ENCODE measurements at regions not wholly inside any gene's neighbourhood (a gene's known extent, or its start where the extent isn't known, plus 50 kb on each side); places are given as distances from the start of the nearest gene placed in this dataset.
A peak's percentile ranks its signal among the peaks of the same experiment; 100 is the strongest.

DNA sequence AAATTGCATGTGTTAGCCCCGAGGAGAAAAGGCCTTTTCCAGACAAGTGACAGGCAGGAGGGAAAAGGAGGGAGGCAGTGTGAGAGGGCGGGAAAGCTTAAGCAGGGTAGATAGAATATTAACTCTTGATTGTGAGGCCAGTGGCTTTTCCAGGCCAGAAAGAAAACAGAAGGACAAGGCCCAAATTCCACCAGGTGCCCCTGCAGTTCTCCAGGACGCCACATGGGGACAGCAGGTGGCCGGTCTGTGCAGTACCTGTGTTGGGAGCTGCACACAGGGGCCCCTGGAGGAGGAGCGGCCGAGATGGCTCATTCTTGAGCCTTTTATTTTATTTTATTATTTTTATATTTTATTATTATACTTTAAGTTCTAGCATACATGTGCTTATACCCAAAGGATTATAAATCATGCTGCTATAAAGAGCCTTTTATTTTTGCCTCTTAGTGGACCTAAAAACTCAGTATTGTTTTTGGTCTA lies 141.3 kb upstream of the KLF14 start:
- Histone ChIP-seq H3K4me3 (no peak overlapping the region), H3K4me1 (peaks cover 0 to 38% (median 17%) of the 10 kb centered on the region in 4 donors), H3K9me3 (no peaks in the 10 kb centered on the region), H3K27ac (peak overlapping the region in 1 of 4 donors; percentile 54), H3K27me3 (no peaks in the 10 kb centered on the region), H3K36me3 (peaks cover 13 to 90% (median 37%) of the 10 kb centered on the region in 4 donors)
- ATAC-seq (ENCODE audit: low FRiP score in 2 of 2) (peak; percentile 66 to 84), DNase-seq (peak; percentile 44 to 74)
- WGBS, 2 donors, result 45 to 46% methylated on average over 6 of the region's 6 CpGs
- TF ChIP-seq CTCF (IDR thresholded peaks at IDR 0.05) (peak; percentile 56 to 85 (median 77)), POLR2AphosphoS5 (IDR thresholded peaks at IDR 0.05) (peak in 1 of 2 donors; percentile 28), POLR2A (IDR thresholded peaks at IDR 0.05) (no peak), EP300 (IDR thresholded peaks at IDR 0.05) (no peak)

DNA sequence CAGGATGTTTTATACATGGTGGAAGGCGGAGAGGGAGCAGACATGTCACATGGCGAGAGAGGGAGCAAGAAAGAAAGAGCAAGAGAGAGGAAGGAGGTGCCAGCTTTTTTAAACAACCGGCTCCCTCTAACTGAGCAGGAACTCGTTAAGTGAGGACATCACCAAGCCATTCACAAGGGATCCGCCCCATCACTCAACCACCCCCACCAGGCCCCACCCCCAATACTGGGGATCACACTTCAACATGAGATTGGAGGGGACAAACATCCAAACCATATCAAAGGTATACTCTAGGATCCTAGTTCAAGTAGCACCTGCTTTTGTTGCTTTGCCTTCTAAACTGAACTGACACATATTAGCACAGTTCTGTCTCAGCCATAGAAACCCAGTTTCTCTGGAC lies 141.9 kb upstream of the KLF14 start:
- DNase-seq (no peak), ATAC-seq (ENCODE audit: low FRiP score in 2 of 2) (no peak)
- 81 to 91% methylated on average over 5 of the region's 5 CpGs for WGBS, 2 donors
- H3K36me3 ChIP-seq, result peaks cover 13 to 90% (median 38%) of the 10 kb centered on the region in 4 donors
- no peaks in the 10 kb centered on the region for H3K9me3 ChIP-seq
- peak overlapping the region in 1 of 4 donors; percentile 36 for H3K27ac ChIP-seq
- no peaks in the 10 kb centered on the region for H3K27me3 ChIP-seq
- TF ChIP-seq CTCF (IDR thresholded peaks at IDR 0.05) (no peak), POLR2A (IDR thresholded peaks at IDR 0.05) (no peak), POLR2AphosphoS5 (IDR thresholded peaks at IDR 0.05) (no peak), EP300 (IDR thresholded peaks at IDR 0.05) (no peak)
- no peak overlapping the region for H3K4me3 ChIP-seq
- H3K4me1 ChIP-seq, result peaks cover under 1 to 44% (median 20%) of the 10 kb centered on the region in 4 donors

DNA sequence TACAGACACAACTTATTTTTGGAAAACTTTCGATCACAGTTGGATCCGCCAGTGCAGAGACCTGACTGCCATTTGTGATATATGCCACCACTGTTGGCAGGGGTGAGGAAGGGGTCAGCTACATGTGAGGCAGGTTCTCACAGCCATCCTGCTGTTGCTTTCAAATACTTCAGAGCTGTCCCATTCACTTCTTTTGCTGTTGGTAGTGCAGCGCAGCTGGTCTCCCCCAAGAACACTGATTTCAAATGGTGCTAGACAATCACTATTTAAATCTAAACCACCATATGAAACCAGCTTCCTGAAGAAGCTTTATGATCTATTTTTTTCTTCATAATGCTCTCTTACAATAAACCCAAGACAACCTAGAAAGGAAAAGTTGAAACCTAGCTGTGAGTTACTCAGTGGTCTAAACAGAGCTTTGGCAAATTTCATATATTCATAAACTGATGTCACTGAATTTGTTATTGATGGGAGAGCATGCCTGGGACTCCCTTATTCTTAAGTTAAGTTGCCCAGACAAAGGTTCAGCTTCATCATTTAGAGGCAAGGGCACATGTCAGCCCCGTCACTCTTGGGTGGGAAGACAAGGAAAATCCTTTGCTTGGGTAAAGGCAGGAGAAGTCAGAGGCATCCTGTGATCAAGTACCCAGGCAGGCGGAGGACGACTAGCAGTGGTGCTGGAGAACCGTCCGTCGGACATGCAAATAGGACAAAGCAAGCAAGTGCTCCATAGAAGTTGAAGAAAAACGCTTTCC lies 143.4 kb upstream of the KLF14 start:
- 94% methylated on average over 10 of the region's 10 CpGs for WGBS, 2 donors
- no peaks in the 10 kb centered on the region for H3K27me3 ChIP-seq
- H3K4me3 ChIP-seq, result no peak overlapping the region
- no peaks in the 10 kb centered on the region for H3K9me3 ChIP-seq
- TF ChIP-seq EP300 (IDR thresholded peaks at IDR 0.05) (no peak), POLR2AphosphoS5 (IDR thresholded peaks at IDR 0.05) (no peak), CTCF (IDR thresholded peaks at IDR 0.05) (no peak)
- no peak overlapping the region for H3K27ac ChIP-seq
- H3K4me1 ChIP-seq, result peaks cover 11 to 56% (median 27%) of the 10 kb centered on the region in 4 donors
- peaks cover 19 to 90% (median 43%) of the 10 kb centered on the region in 4 donors for H3K36me3 ChIP-seq
- no peak for DNase-seq
- no peak for ATAC-seq (ENCODE audit: low FRiP score in 2 of 2)

DNA sequence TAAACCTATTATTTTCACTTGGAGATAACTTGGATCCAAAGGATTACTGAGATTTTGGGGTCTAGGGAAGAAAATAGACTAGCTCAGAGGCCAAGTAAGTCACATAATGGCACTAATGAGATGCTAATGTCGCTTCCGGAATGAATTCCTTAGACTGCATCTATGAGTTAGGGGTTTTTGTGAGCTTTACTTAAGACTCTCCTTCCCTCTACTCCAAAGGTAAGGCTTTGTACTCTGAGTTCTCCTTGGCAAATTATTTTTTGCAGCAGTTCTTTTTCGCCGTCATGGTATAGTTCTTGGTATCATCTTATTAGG lies 143.9 kb upstream of the KLF14 start:
- Histone ChIP-seq H3K36me3 (peaks cover 23 to 90% (median 44%) of the 10 kb centered on the region in 4 donors), H3K27me3 (no peaks in the 10 kb centered on the region), H3K4me1 (peaks cover 11 to 59% (median 30%) of the 10 kb centered on the region in 4 donors), H3K27ac (no peak overlapping the region), H3K9me3 (no peaks in the 10 kb centered on the region), H3K4me3 (no peak overlapping the region)
- no peak for DNase-seq
- WGBS, 2 donors, result 94 to 100% methylated on average over 4 of the region's 4 CpGs
- no peak for TF ChIP-seq POLR2A (IDR thresholded peaks at IDR 0.05)
- no peak for TF ChIP-seq POLR2AphosphoS5 (IDR thresholded peaks at IDR 0.05)
- no peak for ATAC-seq (ENCODE audit: low FRiP score in 2 of 2)

DNA sequence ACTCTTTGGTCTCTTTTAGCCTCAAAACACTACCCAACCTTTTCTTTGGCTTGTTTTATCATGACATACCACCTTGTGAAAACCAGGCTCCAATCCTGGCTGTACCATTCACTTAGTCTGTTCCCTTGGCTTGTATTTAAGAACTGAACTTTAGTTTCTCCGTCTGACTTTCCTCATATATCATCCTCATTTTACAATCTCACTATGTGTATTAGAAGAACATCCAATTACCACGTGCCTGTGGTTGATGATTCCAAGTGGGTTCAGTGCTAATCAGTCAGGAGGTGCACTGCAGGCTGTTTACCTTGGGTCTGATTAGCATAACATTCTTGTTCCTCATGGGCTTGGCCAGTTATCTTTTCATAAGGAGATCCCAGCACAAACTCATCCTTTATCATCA lies 144.8 kb upstream of the KLF14 start:
- H3K4me3 ChIP-seq, result no peak overlapping the region
- H3K27ac ChIP-seq, result peak overlapping the region in 2 of 4 donors; percentile 30 to 91
- H3K36me3 ChIP-seq, result peaks cover 24 to 90% (median 47%) of the 10 kb centered on the region in 4 donors
- WGBS, 2 donors, result 81 to 82% methylated on average over 2 of the region's 2 CpGs
- H3K9me3 ChIP-seq, result no peaks in the 10 kb centered on the region
- H3K27me3 ChIP-seq, result no peaks in the 10 kb centered on the region
- TF ChIP-seq POLR2A (IDR thresholded peaks at IDR 0.05) (no peak), POLR2AphosphoS5 (IDR thresholded peaks at IDR 0.05) (no peak), CTCF (IDR thresholded peaks at IDR 0.05) (no peak), EP300 (IDR thresholded peaks at IDR 0.05) (no peak)
- DNase-seq (no peak), ATAC-seq (ENCODE audit: low FRiP score in 2 of 2) (no peak)
- peaks cover 11 to 61% (median 30%) of the 10 kb centered on the region in 4 donors for H3K4me1 ChIP-seq

Data from upper lobe of left lung (tissue), 6 donors.